Posterior cingulate gyrus (tissue), 11 donors: ENCODE measurements at regions not wholly inside any gene's neighbourhood (a gene's known extent, or its start where the extent isn't known, plus 50 kb on each side); places are given as distances from the start of the nearest gene placed in this dataset.
"Not testable (repeated sequence)": the region's sequence is repeated elsewhere in the genome, so short reads cannot be mapped to it uniquely, and the experiment has no call there.

ENCODE experiments used
- DNase-seq, 10 donors: peaks; one replicate each; pipeline versions ENCODE4 v3.0.0 to v3.0.0-alpha.2; 2020 to 2021; ENCODE audit warnings: mixed read lengths in 3 of 10
- intact Hi-C: fragments of 100-400 bp; cut with DNase I; formaldehyde crosslinking; loops from one replicate; pipeline ENCODE4 v1.15.1; 2023

GRCh38 chr21:35271344-35272118, 222.4 kb upstream of the RUNX1 start:
- DNase-seq, intact Hi-C loops: not testable (repeated sequence)

GRCh38 chr21:35268817-35269216, 219.7 kb upstream of the RUNX1 start:
- intact Hi-C loops: no loop called here
- no peak for DNase-seq

GRCh38 chr21:35268261-35268660, 219.2 kb upstream of the RUNX1 start:
- DNase-seq: no peak
- intact Hi-C loops: no loop called here

- no peak for DNase-seq
- intact Hi-C loops: no loop called here
Measured at GRCh38 chr21:35266546-35266945, 217.4 kb upstream of the RUNX1 start.

GRCh38 chr21:35265170-35265877, 216.2 kb upstream of the RUNX1 start:
- DNase-seq: no peak
- intact Hi-C loops: no loop called here

- intact Hi-C loops: no loop called here
- no peak for DNase-seq
Measured at GRCh38 chr21:35259457-35259856, 210.4 kb upstream of the RUNX1 start.

GRCh38 chr21:35258521-35258920, 209.4 kb upstream of the RUNX1 start:
- intact Hi-C loops: no loop called here
- DNase-seq: no peak

- peak in 4 of 10 donors; percentile 11 to 81 (median 30) for DNase-seq
Measured at GRCh38 chr21:35257413-35257812, 208.3 kb upstream of the RUNX1 start.

GRCh38 chr21:35256468-35256988, 207.4 kb upstream of the RUNX1 start:
- intact Hi-C loops: no loop called here
- DNase-seq: peak in 7 of 10 donors; percentile 14 to 91 (median 44)

More at GRCh38 chr21:35257413-35257812, 208.3 kb upstream of the RUNX1 start:
- intact Hi-C loops: no loop called here

- intact Hi-C loops: no loop called here
- DNase-seq: no peak
Measured at GRCh38 chr21:35254765-35255138, 205.7 kb upstream of the RUNX1 start.

- DNase-seq: no peak
Measured at GRCh38 chr21:35254006-35254764, 205.1 kb upstream of the RUNX1 start.

GRCh38 chr21:35252831-35253230, 203.7 kb upstream of the RUNX1 start:
- intact Hi-C loops: no loop called here
- DNase-seq: no peak

More at GRCh38 chr21:35254006-35254764, 205.1 kb upstream of the RUNX1 start:
- intact Hi-C loops: no loop called here

- intact Hi-C loops: no loop called here
- DNase-seq: no peak
Measured at GRCh38 chr21:35249636-35250035, 200.5 kb upstream of the RUNX1 start.

GRCh38 chr21:35245879-35246278, 196.8 kb upstream of the RUNX1 start:
- no peak for DNase-seq
- intact Hi-C loops: no loop called here

GRCh38 chr21:35244514-35244913, 195.4 kb upstream of the RUNX1 start:
- intact Hi-C loops: no loop called here
- DNase-seq: no peak

GRCh38 chr21:35243171-35243570, 194.1 kb upstream of the RUNX1 start:
- no peak for DNase-seq
- intact Hi-C loops: no loop called here

GRCh38 chr21:35239811-35240219, 190.7 kb upstream of the RUNX1 start:
- intact Hi-C loops: no loop called here
- no peak for DNase-seq

- DNase-seq: no peak
- intact Hi-C loops: no loop called here
Measured at GRCh38 chr21:35238119-35238518, 189.0 kb upstream of the RUNX1 start.

- DNase-seq: no peak
- intact Hi-C loops: no loop called here
Measured at GRCh38 chr21:35237287-35237686, 188.2 kb upstream of the RUNX1 start.

- DNase-seq: no peak
- intact Hi-C loops: no loop called here
Measured at GRCh38 chr21:35236090-35236489, 187.0 kb upstream of the RUNX1 start.

GRCh38 chr21:35234725-35235124, 185.6 kb upstream of the RUNX1 start:
- intact Hi-C loops: no loop called here
- no peak for DNase-seq
